CD14-positive monocyte (primary cell): ENCODE measurements at regions not wholly inside any gene's neighbourhood (a gene's known extent, or its start where the extent isn't known, plus 50 kb on each side); places are given as distances from the start of the nearest gene placed in this dataset.

ENCODE experiments used
- DNase-seq, 3 donors: peaks; one replicate each; pipeline ENCODE4 v3.0.0-alpha.2; 2011 to 2022
- H2AFZ ChIP-seq: 2 replicates; pipeline ENCODE4 v1.6.0; 2012; ENCODE audit warnings: mild to moderate bottlenecking, low read depth, low read length, inconsistent platforms; ENCODE audit not compliant: insufficient read depth, poor library complexity, severe bottlenecking
- H3K27ac ChIP-seq, 2 donors: 1 replicate in 1 of 2; 2 replicates in 1 of 2; pipeline ENCODE4 v1.5.1; 2012 to 2013; ENCODE audit warnings: low read length in 2 of 2, control low read depth in 1 of 2, inconsistent platforms in 1 of 2, low read depth in 1 of 2, mild to moderate bottlenecking in 1 of 2
- H3K27me3 ChIP-seq, 2 donors: one replicate each; pipeline versions ENCODE4 v1.6.0 to v1.6.1; 2011 to 2013; ENCODE audit warnings: low read length in 2 of 2; ENCODE audit not compliant: control insufficient read depth in 2 of 2, insufficient read depth in 2 of 2
- H3K36me3 ChIP-seq, 2 donors: replicated peaks in 1 of 2; 1 replicate in 1 of 2; 2 replicates in 1 of 2; pipeline versions ENCODE4 v1.5.1 to v1.6.1; 2012 to 2013; ENCODE audit warnings: low read length in 2 of 2, control low read depth in 1 of 2, inconsistent platforms in 1 of 2, mild to moderate bottlenecking in 1 of 2; ENCODE audit not compliant: insufficient read depth in 2 of 2, control insufficient read depth in 1 of 2
- H3K4me1 ChIP-seq, 2 donors: 1 replicate in 1 of 2; 2 replicates in 1 of 2; pipeline versions ENCODE4 v1.5.1 to v1.6.1; 2012 to 2013; ENCODE audit warnings: low read length in 2 of 2, control low read depth in 1 of 2, inconsistent platforms in 1 of 2, mild to moderate bottlenecking in 1 of 2, moderate library complexity in 1 of 2; ENCODE audit not compliant: insufficient read depth in 2 of 2, control insufficient read depth in 1 of 2
- H3K4me2 ChIP-seq: replicated peaks from 2 replicates; pipeline ENCODE3; 2012; ENCODE audit warnings: low read length, moderate library complexity, mild to moderate bottlenecking; ENCODE audit not compliant: poor library complexity, severe bottlenecking; ENCODE audit errors: extremely low read depth
- H3K4me3 ChIP-seq, 3 experiments: fragments of 200-600 bp in 1 of 3; sonication (generic) in 1 of 3; replicated peaks in 1 of 3; 1 replicate in 2 of 3; 2 replicates in 1 of 3; pipeline ENCODE4 v1.5.1; 2011 to 2013; ENCODE audit warnings: low read length in 3 of 3, mild to moderate bottlenecking in 3 of 3, control low read depth in 2 of 3, low read depth in 2 of 3, inconsistent platforms in 1 of 3, moderate library complexity in 1 of 3
- H3K79me2 ChIP-seq: 2 replicates; pipeline ENCODE4 v1.6.0; 2012; ENCODE audit warnings: mild to moderate bottlenecking, control low read depth, inconsistent platforms, low read length, moderate library complexity; ENCODE audit not compliant: insufficient read depth
- H3K9ac ChIP-seq: 2 replicates; pipeline ENCODE4 v1.6.0; 2017; ENCODE audit warnings: low read length, mild to moderate bottlenecking; ENCODE audit not compliant: insufficient read depth, poor library complexity, severe bottlenecking
- H3K9me3 ChIP-seq, 2 donors: replicated peaks in 1 of 2; 1 replicate in 1 of 2; 2 replicates in 1 of 2; pipeline versions ENCODE4 v1.5.1 to v1.6.1; 2012 to 2013; ENCODE audit warnings: low read length in 2 of 2, control low read depth in 1 of 2; ENCODE audit not compliant: control insufficient read depth in 1 of 2, insufficient read depth in 1 of 2
- H4K20me1 ChIP-seq: 2 replicates; pipeline ENCODE4 v1.6.0; 2012; ENCODE audit warnings: mild to moderate bottlenecking, low read length, control low read depth, moderate library complexity; ENCODE audit not compliant: insufficient read depth
- H3K27ac Mint-ChIP-seq, 7 donors: one replicate each; pipeline ENCODE4 v1.8.0; 2020; ENCODE audit warnings: mild to moderate bottlenecking in 7 of 7, mixed read lengths in 7 of 7, moderate library complexity in 6 of 7, inconsistent platforms in 2 of 7
- H3K27me3 Mint-ChIP-seq, 3 donors: one replicate each; pipeline ENCODE4 v1.8.0; 2021 to 2022; ENCODE audit warnings: low read depth in 3 of 3, mild to moderate bottlenecking in 3 of 3, mixed read lengths in 3 of 3, moderate library complexity in 3 of 3, inconsistent platforms in 1 of 3
- H3K36me3 Mint-ChIP-seq, 2 donors: one replicate each; pipeline ENCODE4 v1.8.0; 2020; ENCODE audit warnings: mixed read lengths in 2 of 2, inconsistent platforms in 1 of 2, mild to moderate bottlenecking in 1 of 2
- H3K4me1 Mint-ChIP-seq: one replicate; pipeline ENCODE4 v1.8.0; 2020; ENCODE audit warnings: mild to moderate bottlenecking, mixed read lengths
- H3K4me3 Mint-ChIP-seq, 2 donors: one replicate each; pipeline ENCODE4 v1.8.0; 2020; ENCODE audit warnings: mild to moderate bottlenecking in 2 of 2, mixed read lengths in 2 of 2, moderate library complexity in 1 of 2
- H3K9me3 Mint-ChIP-seq, 7 donors: one replicate each; pipeline ENCODE4 v1.8.0; 2020 to 2022; ENCODE audit warnings: mixed read lengths in 7 of 7, mild to moderate bottlenecking in 6 of 7, moderate library complexity in 6 of 7, inconsistent platforms in 2 of 7
- WGBS: methylation state at CpG from one replicate; pipeline ENCODE4 v1.1.5; 2013; ENCODE audit warnings: missing lambda C conversion rate; ENCODE audit not compliant: insufficient coverage; 5-methylcytosine and 5-hydroxymethylcytosine counted together
- intact Hi-C, 2 donors: fragments of 100-400 bp; cut with micrococcal nuclease; formaldehyde crosslinking; loops; one replicate each; pipeline versions ENCODE4 v1.15.0 to v1.15.1; 2023
- TF ChIP-seq, protein P1 (sequence below): fragments of 200-600 bp; IDR thresholded peaks from one replicate; pipeline ENCODE4 v1.8.0; 2022; ENCODE audit warnings: antibody characterized with exemption, mild to moderate bottlenecking

DNA sequence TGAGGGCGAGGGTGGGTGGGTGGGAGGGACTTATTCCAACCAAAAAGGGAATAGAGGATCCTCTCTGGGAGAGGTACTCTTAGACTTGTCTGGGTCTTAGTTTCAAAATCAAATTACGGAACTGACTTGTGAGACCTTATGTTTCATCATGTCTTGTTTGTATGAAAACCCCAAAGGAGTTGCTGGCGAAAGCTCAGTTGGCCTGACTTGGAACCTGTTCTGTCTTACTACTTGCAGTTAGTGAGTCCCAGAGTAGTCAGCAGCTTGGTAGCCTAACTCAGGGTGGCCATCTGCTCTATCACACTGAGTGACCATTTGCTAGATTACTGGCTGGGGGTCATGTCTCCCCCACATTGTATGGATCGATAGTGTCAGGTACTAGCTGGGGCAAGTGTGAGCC, 114.9 kb upstream of the MOCS1 start:
- Histone ChIP-seq H3K36me3 (no peaks in the 10 kb centered on the region), H3K4me2 (no peak overlapping the region), H2AFZ (no peak overlapping the region), H3K27ac (no peak overlapping the region), H3K79me2 (no peaks in the 10 kb centered on the region), H3K4me3 (no peak overlapping the region), H4K20me1 (no peaks in the 10 kb centered on the region), H3K4me1 (no peaks in the 10 kb centered on the region), H3K9ac (no peak overlapping the region), H3K9me3 (peaks cover 0 to 3% of the 10 kb centered on the region in 2 donors), H3K27me3 (no peaks in the 10 kb centered on the region)
- intact Hi-C loops, result no loop called here
- TF ChIP-seq, protein P1, sequence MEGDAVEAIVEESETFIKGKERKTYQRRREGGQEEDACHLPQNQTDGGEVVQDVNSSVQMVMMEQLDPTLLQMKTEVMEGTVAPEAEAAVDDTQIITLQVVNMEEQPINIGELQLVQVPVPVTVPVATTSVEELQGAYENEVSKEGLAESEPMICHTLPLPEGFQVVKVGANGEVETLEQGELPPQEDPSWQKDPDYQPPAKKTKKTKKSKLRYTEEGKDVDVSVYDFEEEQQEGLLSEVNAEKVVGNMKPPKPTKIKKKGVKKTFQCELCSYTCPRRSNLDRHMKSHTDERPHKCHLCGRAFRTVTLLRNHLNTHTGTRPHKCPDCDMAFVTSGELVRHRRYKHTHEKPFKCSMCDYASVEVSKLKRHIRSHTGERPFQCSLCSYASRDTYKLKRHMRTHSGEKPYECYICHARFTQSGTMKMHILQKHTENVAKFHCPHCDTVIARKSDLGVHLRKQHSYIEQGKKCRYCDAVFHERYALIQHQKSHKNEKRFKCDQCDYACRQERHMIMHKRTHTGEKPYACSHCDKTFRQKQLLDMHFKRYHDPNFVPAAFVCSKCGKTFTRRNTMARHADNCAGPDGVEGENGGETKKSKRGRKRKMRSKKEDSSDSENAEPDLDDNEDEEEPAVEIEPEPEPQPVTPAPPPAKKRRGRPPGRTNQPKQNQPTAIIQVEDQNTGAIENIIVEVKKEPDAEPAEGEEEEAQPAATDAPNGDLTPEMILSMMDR, result no peak
- H3K9me3 Mint-ChIP-seq, result peaks cover 0 to 3% (median 0%) of the 10 kb centered on the region in 7 donors
- H3K4me3 Mint-ChIP-seq, result no peak overlapping the region
- DNase-seq, result no peak
- peaks cover 0 to 3% (median 1%) of the 10 kb centered on the region in 3 donors for H3K27me3 Mint-ChIP-seq
- no peaks in the 10 kb centered on the region for H3K4me1 Mint-ChIP-seq
- H3K36me3 Mint-ChIP-seq, result no peaks in the 10 kb centered on the region
- H3K27ac Mint-ChIP-seq, result no peak overlapping the region
- WGBS, result 91% methylated on average over 3 of the region's 4 CpGs

DNA sequence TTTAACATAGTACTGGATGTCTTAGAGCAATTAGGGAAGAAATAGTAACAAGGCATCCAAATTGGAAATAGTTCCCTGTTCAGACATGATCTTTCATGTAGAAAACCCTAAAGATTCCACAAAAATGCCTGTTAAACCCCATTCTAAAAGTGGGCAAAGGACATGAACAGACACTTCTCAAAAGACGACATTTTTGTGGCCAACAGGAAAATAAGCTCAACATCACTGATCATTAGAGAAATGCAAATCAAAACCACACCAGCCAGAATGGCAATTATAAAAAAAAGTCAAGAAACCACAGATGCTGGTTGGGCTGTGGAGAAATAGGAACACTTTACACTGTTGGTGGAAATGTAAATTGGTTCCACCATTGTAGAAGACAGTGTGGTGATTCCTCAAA, 109.9 kb upstream of the MOCS1 start:
- Histone ChIP-seq H3K27ac (no peak overlapping the region), H3K4me3 (no peak overlapping the region), H3K27me3 (no peaks in the 10 kb centered on the region), H3K79me2 (no peaks in the 10 kb centered on the region), H3K4me2 (no peak overlapping the region), H2AFZ (no peak overlapping the region), H3K4me1 (no peaks in the 10 kb centered on the region), H4K20me1 (no peaks in the 10 kb centered on the region), H3K36me3 (no peaks in the 10 kb centered on the region), H3K9ac (no peak overlapping the region), H3K9me3 (peaks cover 0 to 10% of the 10 kb centered on the region in 2 donors)
- Mint-ChIP-seq H3K36me3 (no peaks in the 10 kb centered on the region), H3K4me1 (peaks cover 5% of the 10 kb centered on the region), H3K27me3 (peaks cover 0 to 7% (median 1%) of the 10 kb centered on the region in 3 donors), H3K4me3 (no peak overlapping the region), H3K9me3 (peaks cover 0 to 8% (median 3%) of the 10 kb centered on the region in 7 donors), H3K27ac (no peak overlapping the region)
- DNase-seq, result no peak
- TF ChIP-seq, protein P1, result no peak
- intact Hi-C loops, result no loop called here
- WGBS, result no CpG with 5 or more reads among the region's 1 CpG
